ENCODE measurements at regions not wholly inside any gene's neighbourhood (a gene's known extent, or its start where the extent isn't known, plus 50 kb on each side); places are given as distances from the start of the nearest gene placed in this dataset.
"Not testable (repeated sequence)": the region's sequence is repeated elsewhere in the genome, so short reads cannot be mapped to it uniquely, and the experiment has no call there.

- no peak overlapping the region for H3K4me3 ChIP-seq
- no peaks in the 10 kb centered on the region for H3K27me3 ChIP-seq (ENCODE audit: insufficient read depth in 3 of 3, low read length in 2 of 3)
- ATAC-seq (no peak), DNase-seq (no peak)
- no peak for TF ChIP-seq CTCF (IDR thresholded peaks at IDR 0.05)
- H3K36me3 ChIP-seq (ENCODE audit: insufficient read depth in 1 of 2, low read depth in 1 of 2): no peaks in the 10 kb centered on the region
- H3K4me1 ChIP-seq: no peaks in the 10 kb centered on the region
- 89 to 93% (median 93%) methylated on average over 2 of the region's 2 CpGs for WGBS, 3 donors
- no peaks in the 10 kb centered on the region for H3K9me3 ChIP-seq
- H3K27ac ChIP-seq: no peak overlapping the region
- intact Hi-C loops (cut with DNase I): no loop called here
Observed at GRCh38 chr6:82511546-82511945, 147.9 kb downstream of the TPBG start.

GRCh38 chr6:82517896-82518295 lies 154.3 kb downstream of the TPBG start:
- not testable (repeated sequence) for H3K4me1 ChIP-seq
- 82 to 90% (median 83%) methylated on average over 4 of the region's 4 CpGs for WGBS, 3 donors

DNA sequence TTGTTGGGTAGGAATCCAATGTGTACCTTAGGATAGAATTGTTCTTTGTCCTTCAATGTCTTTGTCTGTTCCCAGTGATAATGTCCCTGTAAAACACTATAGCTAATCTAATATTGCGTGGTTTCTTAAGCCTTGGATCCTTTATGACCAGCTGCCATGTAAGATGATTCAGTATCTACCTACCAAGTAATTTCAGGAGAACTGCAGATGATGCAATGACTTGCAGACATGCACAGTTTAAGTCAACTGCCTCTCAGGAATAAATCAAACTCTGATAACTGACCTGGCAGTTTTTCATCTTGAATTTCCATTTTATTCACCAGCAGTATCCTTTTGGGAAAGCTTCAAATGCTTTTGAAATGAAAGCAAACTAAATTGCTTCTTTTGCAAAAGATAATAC lies 157.8 kb downstream of the TPBG start:
- Histone ChIP-seq H3K36me3 (ENCODE audit: insufficient read depth in 1 of 2, low read depth in 1 of 2) (no peaks in the 10 kb centered on the region), H3K27ac (no peak overlapping the region), H3K9me3 (peaks cover 5% of the 10 kb centered on the region), H3K27me3 (ENCODE audit: insufficient read depth in 3 of 3, low read length in 2 of 3) (no peaks in the 10 kb centered on the region), H3K4me3 (no peak overlapping the region), H3K4me1 (no peaks in the 10 kb centered on the region)
- intact Hi-C loops (cut with DNase I): no loop called here
- WGBS, 3 donors: 44 to 56% (median 51%) methylated on average over 1 of the region's 1 CpG
- no peak for TF ChIP-seq CTCF (IDR thresholded peaks at IDR 0.05)
- no peak for DNase-seq
- no peak for ATAC-seq

More at GRCh38 chr6:82517896-82518295, 154.3 kb downstream of the TPBG start:
- DNase-seq; H3K36me3 ChIP-seq (ENCODE audit: insufficient read depth in 1 of 2, low read depth in 1 of 2); H3K27me3 ChIP-seq (ENCODE audit: insufficient read depth in 3 of 3, low read length in 2 of 3); H3K9me3 ChIP-seq; intact Hi-C loops (cut with DNase I); H3K27ac ChIP-seq; H3K4me3 ChIP-seq; ATAC-seq: not testable (repeated sequence)

- Histone ChIP-seq H3K4me1 (no peaks in the 10 kb centered on the region), H3K27me3 (ENCODE audit: insufficient read depth in 3 of 3, low read length in 2 of 3) (no peaks in the 10 kb centered on the region), H3K4me3 (no peak overlapping the region), H3K27ac (no peak overlapping the region), H3K9me3 (peaks cover 5% of the 10 kb centered on the region), H3K36me3 (ENCODE audit: insufficient read depth in 1 of 2, low read depth in 1 of 2) (no peaks in the 10 kb centered on the region)
- intact Hi-C loops (cut with DNase I): no loop called here
- no peak for DNase-seq
- WGBS, 3 donors: 73 to 83% (median 75%) methylated on average over 2 of the region's 2 CpGs
- no peak for TF ChIP-seq CTCF (IDR thresholded peaks at IDR 0.05)
- ATAC-seq: no peak
Observed at GRCh38 chr6:82521861-82522260, 158.2 kb downstream of the TPBG start.

DNA sequence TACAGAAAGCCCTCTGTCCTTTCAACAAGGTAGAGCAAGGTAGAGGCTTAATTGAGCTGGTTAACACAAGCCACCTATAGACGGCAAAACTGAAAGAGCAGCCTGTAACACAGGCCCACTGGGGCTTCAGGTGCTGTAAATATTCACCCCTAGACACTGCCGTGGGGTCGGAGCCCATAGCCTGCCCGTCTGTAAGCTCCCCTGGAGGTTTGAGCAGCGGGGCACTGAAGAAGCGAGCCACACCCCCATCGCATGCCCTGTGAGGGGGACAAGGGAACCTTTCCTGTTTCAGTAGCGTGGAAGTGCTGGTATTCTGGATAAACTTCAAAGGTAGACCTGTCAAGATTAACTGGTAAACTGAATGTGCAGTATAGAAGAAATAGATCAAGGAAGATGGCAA lies 160.4 kb downstream of the TPBG start:
- Histone ChIP-seq H3K4me3 (no peak overlapping the region), H3K4me1 (no peaks in the 10 kb centered on the region), H3K9me3 (no peaks in the 10 kb centered on the region), H3K27me3 (ENCODE audit: insufficient read depth in 3 of 3, low read length in 2 of 3) (no peaks in the 10 kb centered on the region), H3K27ac (no peak overlapping the region), H3K36me3 (ENCODE audit: insufficient read depth in 1 of 2, low read depth in 1 of 2) (no peaks in the 10 kb centered on the region)
- TF ChIP-seq CTCF (IDR thresholded peaks at IDR 0.05): no peak
- intact Hi-C loops (cut with DNase I): no loop called here
- no peak for DNase-seq
- 65 to 70% (median 69%) methylated on average over 8 of the region's 8 CpGs for WGBS, 3 donors
- no peak for ATAC-seq

Measured in psoas muscle (tissue), 7 donors.